ENCODE measurements at regions not wholly inside any gene's neighbourhood (a gene's known extent, or its start where the extent isn't known, plus 50 kb on each side); places are given as distances from the start of the nearest gene placed in this dataset.

DNA sequence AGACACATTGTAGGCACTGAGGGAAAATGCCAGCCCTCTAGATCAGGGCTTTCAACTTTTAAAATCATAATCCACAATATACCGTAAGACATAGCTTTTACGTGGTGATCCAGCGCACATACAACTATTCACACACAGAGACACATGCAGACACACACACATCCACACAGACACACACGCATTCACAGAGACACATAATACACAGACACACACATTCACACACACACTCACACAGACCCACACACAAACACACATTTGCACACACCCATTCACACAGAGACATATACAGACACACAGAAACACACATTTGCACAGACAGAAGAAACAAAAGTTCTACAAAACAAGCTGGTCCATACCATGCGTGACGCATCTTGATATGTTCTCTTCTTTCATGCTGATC is 244.5 kb downstream of the RHOU start:
- TF ChIP-seq, protein P1, sequence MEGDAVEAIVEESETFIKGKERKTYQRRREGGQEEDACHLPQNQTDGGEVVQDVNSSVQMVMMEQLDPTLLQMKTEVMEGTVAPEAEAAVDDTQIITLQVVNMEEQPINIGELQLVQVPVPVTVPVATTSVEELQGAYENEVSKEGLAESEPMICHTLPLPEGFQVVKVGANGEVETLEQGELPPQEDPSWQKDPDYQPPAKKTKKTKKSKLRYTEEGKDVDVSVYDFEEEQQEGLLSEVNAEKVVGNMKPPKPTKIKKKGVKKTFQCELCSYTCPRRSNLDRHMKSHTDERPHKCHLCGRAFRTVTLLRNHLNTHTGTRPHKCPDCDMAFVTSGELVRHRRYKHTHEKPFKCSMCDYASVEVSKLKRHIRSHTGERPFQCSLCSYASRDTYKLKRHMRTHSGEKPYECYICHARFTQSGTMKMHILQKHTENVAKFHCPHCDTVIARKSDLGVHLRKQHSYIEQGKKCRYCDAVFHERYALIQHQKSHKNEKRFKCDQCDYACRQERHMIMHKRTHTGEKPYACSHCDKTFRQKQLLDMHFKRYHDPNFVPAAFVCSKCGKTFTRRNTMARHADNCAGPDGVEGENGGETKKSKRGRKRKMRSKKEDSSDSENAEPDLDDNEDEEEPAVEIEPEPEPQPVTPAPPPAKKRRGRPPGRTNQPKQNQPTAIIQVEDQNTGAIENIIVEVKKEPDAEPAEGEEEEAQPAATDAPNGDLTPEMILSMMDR (IDR thresholded peaks at IDR 0.05), result no peak
- TF ChIP-seq POLR2AphosphoS5 (IDR thresholded peaks at IDR 0.05) (no peak), POLR2A (IDR thresholded peaks at IDR 0.05) (no peak), EP300 (IDR thresholded peaks at IDR 0.05) (no peak)
